HCT116 (cell line): ENCODE measurements at regions not wholly inside any gene's neighbourhood (a gene's known extent, or its start where the extent isn't known, plus 50 kb on each side); places are given as distances from the start of the nearest gene placed in this dataset.

Experiments
- ATAC-seq: fragments of 200-7000 bp; cut with Tn5 transposase; 2 replicates; pipeline ENCODE4 v1.9.1; 2020; ENCODE audit warnings: mild to moderate bottlenecking, moderate library complexity
- BruUV-seq: library from RNA; stranded (reverse); fragments of 400-500 nt; replicated peaks from 2 replicates; lab custom pipeline; 2021; lab: Mats Ljungman, UMichigan
- CTCF ChIA-PET: fragments of 300-600 bp; sonication (Branson Sonifier 250); formaldehyde crosslinking; loops from one replicate; lab custom pipeline; 2021; ENCODE audit warnings: antibody characterized with exemption; lab: Charles Lee
- POLR2A ChIA-PET: fragments of 300-600, 350-600 bp; sonication (Branson Sonifier 250); formaldehyde crosslinking; loops from one replicate; lab custom pipeline; 2021; ENCODE audit warnings: antibody characterized with exemption; lab: Charles Lee
- RAD21 ChIA-PET, 2 experiments: fragments of 300-600 bp; sonication (Branson Sonifier 250); formaldehyde crosslinking; loops; one replicate each; lab custom pipeline; 2023; ENCODE audit warnings: low total read pairs in 2 of 2; ENCODE audit not compliant: uncharacterized antibody in 2 of 2, unreplicated experiment in 2 of 2, low non-redundant PET in 1 of 2; lab: Charles Lee
- DNase-seq: peaks from one replicate; pipeline ENCODE4 v3.0.0-alpha.2; 2010; ENCODE audit warnings: low read depth, low spot score
- H2AFZ ChIP-seq: fragments of 200-600 bp; shearing (Covaris generic), sonication (generic); 2 replicates; pipeline ENCODE4 v1.6.1; 2017; ENCODE audit warnings: low read depth, mixed run types, mixed read lengths, antibody characterized with exemption, low read length; ENCODE audit not compliant: poor library complexity, severe bottlenecking
- H3K27ac ChIP-seq: 2 replicates; pipeline ENCODE4 v1.5.1; 2012; ENCODE audit warnings: low read depth, low read length
- H3K27me3 ChIP-seq: fragments of 200-600 bp; sonication (generic); 2 replicates; pipeline ENCODE4 v1.6.1; 2016; ENCODE audit warnings: mixed run types, low read length, mixed read lengths; ENCODE audit not compliant: insufficient read depth
- H3K36me3 ChIP-seq, 2 experiments: fragments of 200-500 bp in 1 of 2; fragments of 200-600 bp in 1 of 2; sonication (Bioruptor generic) in 1 of 2; sonication (generic) in 1 of 2; 2 replicates each; pipeline versions ENCODE4 v1.5.1 to v1.6.1; 2014 to 2016; ENCODE audit warnings: low read length in 2 of 2, inconsistent platforms in 1 of 2, mixed read lengths in 1 of 2, mixed run types in 1 of 2; ENCODE audit not compliant: insufficient read depth in 2 of 2, control insufficient read depth in 1 of 2
- H3K4me1 ChIP-seq, 2 experiments: fragments of 200-600 bp in 1 of 2; sonication (generic) in 1 of 2; 2 replicates each; pipeline versions ENCODE4 v1.5.1 to v1.6.1; 2012 to 2017; ENCODE audit warnings: low read length in 2 of 2, inconsistent platforms in 1 of 2, mild to moderate bottlenecking in 1 of 2, mixed read lengths in 1 of 2, mixed run types in 1 of 2, moderate library complexity in 1 of 2; ENCODE audit not compliant: insufficient read depth in 2 of 2, control insufficient read depth in 1 of 2
- H3K4me2 ChIP-seq: fragments of 200-600 bp; sonication (generic); 2 replicates; pipeline ENCODE4 v1.6.1; 2017; ENCODE audit warnings: mixed run types, low read length, mixed read lengths
- H3K4me3 ChIP-seq, 2 experiments: fragments of 200-600 bp in 1 of 2; sonication (generic) in 1 of 2; replicated peaks in 1 of 2; 2 replicates each; pipeline ENCODE4 v1.5.1; 2011 to 2016; ENCODE audit warnings: low read length in 2 of 2, control low read depth in 1 of 2, low read depth in 1 of 2, mild to moderate bottlenecking in 1 of 2, mixed read lengths in 1 of 2, mixed run types in 1 of 2
- H3K79me2 ChIP-seq: fragments of 200-600 bp; sonication (generic); 2 replicates; pipeline ENCODE4 v1.6.1; 2017; ENCODE audit warnings: mild to moderate bottlenecking, mixed run types, low read length, moderate library complexity, mixed read lengths; ENCODE audit not compliant: insufficient read depth
- H3K9ac ChIP-seq: fragments of 200-600 bp; sonication (generic); 2 replicates; pipeline ENCODE4 v1.6.1; 2016; ENCODE audit warnings: low read length, mixed read lengths
- H3K9me2 ChIP-seq: fragments of 200-600 bp; sonication (generic), shearing (Covaris generic); 2 replicates; pipeline ENCODE4 v1.6.1; 2017; ENCODE audit warnings: mixed run types, mild to moderate bottlenecking, moderate library complexity; ENCODE audit not compliant: insufficient read depth
- H3K9me3 ChIP-seq, 2 experiments: fragments of 200-500 bp in 1 of 2; fragments of 200-600 bp in 1 of 2; sonication (Bioruptor generic) in 1 of 2; sonication (generic) in 1 of 2; 2 replicates each; pipeline ENCODE4 v1.6.1; 2014 to 2017; ENCODE audit warnings: low read length in 2 of 2, mixed read lengths in 2 of 2, inconsistent platforms in 1 of 2, low read depth in 1 of 2, mild to moderate bottlenecking in 1 of 2, mixed run types in 1 of 2, moderate library complexity in 1 of 2; ENCODE audit not compliant: control insufficient read depth in 1 of 2, insufficient read depth in 1 of 2
- H4K20me1 ChIP-seq: fragments of 200-600 bp; sonication (generic), shearing (Covaris generic); 2 replicates; pipeline ENCODE4 v1.6.1; 2017; ENCODE audit warnings: mixed run types, mild to moderate bottlenecking, moderate library complexity; ENCODE audit not compliant: insufficient read depth
- CBX3 ChIP-seq: IDR thresholded peaks from 2 replicates; pipeline ENCODE4 v1.6.1; 2012; ENCODE audit warnings: low read depth
- CEBPB ChIP-seq: IDR thresholded peaks from 2 replicates; pipeline ENCODE4 v1.6.1; 2012; ENCODE audit warnings: low read depth
- CTCF ChIP-seq, 3 experiments: fragments of 200-600 bp in 1 of 3; sonication (generic) in 1 of 3; IDR thresholded peaks in 2 of 3; conservative IDR thresholded peaks in 1 of 3; 2 replicates each; pipeline ENCODE4 v1.5.1; 2012 to 2017; ENCODE audit warnings: low read depth in 2 of 3, low read length in 2 of 3, antibody characterized with exemption in 1 of 3, borderline replicate concordance in 1 of 3, control low read depth in 1 of 3, mild to moderate bottlenecking in 1 of 3, mixed read lengths in 1 of 3, mixed run types in 1 of 3, moderate library complexity in 1 of 3; ENCODE audit not compliant: insufficient read depth in 1 of 3
- EGR1 ChIP-seq: IDR thresholded peaks from 2 replicates; pipeline ENCODE4 v1.6.1; 2012; ENCODE audit warnings: low read depth
- EZH2phosphoT487 ChIP-seq: fragments of 200-600 bp; IDR thresholded peaks from 2 replicates; pipeline ENCODE4 v1.6.1; 2018; ENCODE audit warnings: antibody characterized with exemption, borderline replicate concordance
- MAX ChIP-seq: IDR thresholded peaks from 2 replicates; pipeline ENCODE4 v1.6.1; 2012
- RAD21 ChIP-seq: IDR thresholded peaks from 2 replicates; pipeline ENCODE4 v1.6.1; 2012; ENCODE audit warnings: low read depth, mild to moderate bottlenecking
- SP1 ChIP-seq: IDR thresholded peaks from 2 replicates; pipeline ENCODE4 v1.6.1; 2012; ENCODE audit warnings: low read depth
- TCF7L2 ChIP-seq: IDR thresholded peaks from 2 replicates; pipeline ENCODE4 v1.7.0; 2011; ENCODE audit warnings: borderline replicate concordance, inconsistent platforms; ENCODE audit not compliant: insufficient read depth, insufficient read length; ENCODE audit errors: extremely low read depth
- YY1 ChIP-seq: IDR thresholded peaks from 2 replicates; pipeline ENCODE4 v1.6.1; 2011; ENCODE audit warnings: low read length, low read depth, moderate library complexity, mild to moderate bottlenecking; ENCODE audit not compliant: insufficient replicate concordance; ENCODE audit errors: extremely low read depth
- ZFX ChIP-seq: fragments of 450-650 bp; IDR thresholded peaks from 2 replicates; pipeline ENCODE4 v1.6.1; 2017
- intact Hi-C: fragments of 100-400 bp; cut with micrococcal nuclease; formaldehyde crosslinking; loops from 2 replicates; pipeline ENCODE4 v1.10.0; 2022

- ChIA-PET POLR2A (no interaction called here), CTCF (no interaction called here), RAD21 (no interaction called here)
- Histone ChIP-seq H4K20me1 (no peaks in the 10 kb centered on the region), H3K27me3 (no peaks in the 10 kb centered on the region), H3K9ac (no peak overlapping the region), H3K4me3 (no peak overlapping the region), H3K36me3 (no peaks in the 10 kb centered on the region), H3K79me2 (no peaks in the 10 kb centered on the region), H3K9me2 (no peaks in the 10 kb centered on the region), H3K9me3 (no peaks in the 10 kb centered on the region), H3K4me2 (no peak overlapping the region), H3K27ac (no peak overlapping the region), H3K4me1 (no peaks in the 10 kb centered on the region), H2AFZ (no peak overlapping the region)
- TF ChIP-seq TCF7L2 (no peak), CBX3 (no peak), CEBPB (no peak), EZH2phosphoT487 (no peak)
- BruUV-seq, result no TSS peak
- no peak for DNase-seq
- no peak for ATAC-seq
- intact Hi-C loops, result no loop called here
These were observed 340.7 kb upstream of the ARX start for GRCh38 chrX:25356456-25356855.

GRCh38 chrX:25344161-25344936 is 328.6 kb upstream of the ARX start:
- no peak for DNase-seq
- H3K9me3 ChIP-seq, result no peaks in the 10 kb centered on the region
- ATAC-seq, result no peak
- H3K4me2 ChIP-seq, result no peak overlapping the region
- no TSS peak for BruUV-seq
- POLR2A ChIA-PET, result no interaction called here
- TF ChIP-seq CTCF (IDR thresholded peaks at IDR 0.05 in 2 of 3, conservative IDR thresholded peaks at IDR 0.05 in 1 of 3; ENCODE audit: borderline replicate concordance in 1 of 3, insufficient read depth in 1 of 3, low read depth in 2 of 3, low read length in 2 of 3) (no peak), MAX (no peak), SP1 (no peak), RAD21 (no peak), CBX3 (no peak), YY1 (no peak), EGR1 (no peak), ZFX (no peak)
- no peak overlapping the region for H3K9ac ChIP-seq
- H3K9me2 ChIP-seq, result no peaks in the 10 kb centered on the region
- no peaks in the 10 kb centered on the region for H3K79me2 ChIP-seq
- intact Hi-C loops, result no loop called here
- no peak overlapping the region for H3K4me3 ChIP-seq
- H3K27me3 ChIP-seq, result no peaks in the 10 kb centered on the region
- H3K27ac ChIP-seq, result no peak overlapping the region
- H2AFZ ChIP-seq, result no peak overlapping the region
- no peaks in the 10 kb centered on the region for H4K20me1 ChIP-seq
- RAD21 ChIA-PET, result no interaction called here
- no peaks in the 10 kb centered on the region for H3K36me3 ChIP-seq
- H3K4me1 ChIP-seq, result no peaks in the 10 kb centered on the region
- CTCF ChIA-PET, result no interaction called here
